ENCODE measurements at regions not wholly inside any gene's neighbourhood (a gene's known extent, or its start where the extent isn't known, plus 50 kb on each side); places are given as distances from the start of the nearest gene placed in this dataset.

DNA sequence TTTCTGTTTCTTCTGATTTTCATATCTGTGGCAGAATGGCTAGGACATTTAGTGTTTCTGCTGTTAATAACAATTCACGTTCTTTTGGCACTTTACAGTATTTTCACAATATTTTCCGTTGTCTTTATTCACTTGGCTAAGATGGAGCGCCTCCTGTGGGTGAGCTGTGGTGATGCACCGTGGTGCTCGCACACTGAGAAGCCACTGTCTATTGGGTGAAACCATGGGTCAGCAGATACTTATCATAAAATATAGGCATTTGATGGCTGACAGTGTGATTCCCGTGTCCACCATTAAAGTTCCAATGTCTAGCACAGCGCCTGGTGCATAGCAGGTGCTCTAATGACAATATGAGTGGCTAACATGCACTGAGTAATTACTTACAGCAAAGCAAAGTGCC, 141.8 kb downstream of the VRK1 start:
- Histone ChIP-seq H3K4me2 (ENCODE audit: low read length) (no peak overlapping the region), H3K79me2 (replicated peaks; ENCODE audit: insufficient read depth, low read length) (no peaks in the 10 kb centered on the region), H3K9ac (ENCODE audit: low read length) (no peak overlapping the region), H3K27ac (ENCODE audit: low read length) (no peak overlapping the region), H3K36me3 (ENCODE audit: insufficient read depth, low read length) (no peaks in the 10 kb centered on the region), H4K20me1 (ENCODE audit: insufficient read depth) (no peaks in the 10 kb centered on the region), H3K9me2 (ENCODE audit: insufficient read depth, low read length) (no peaks in the 10 kb centered on the region), H3K27me3 (ENCODE audit: insufficient read depth, low read depth, low read length) (no peaks in the 10 kb centered on the region), H2AFZ (ENCODE audit: low read depth, low read length) (no peak overlapping the region), H3K4me3 (ENCODE audit: low read length) (no peak overlapping the region), H3K9me3 (ENCODE audit: low read length) (no peaks in the 10 kb centered on the region), H3F3A (ENCODE audit: insufficient read depth, low read length, poor library complexity, severe bottlenecking) (no peaks in the 10 kb centered on the region)
- TF ChIP-seq MXI1 (conservative IDR thresholded peaks at IDR 0.05; ENCODE audit: poor library complexity, severe bottlenecking): no peak
- no peak for TF ChIP-seq EZH2 (IDR thresholded peaks at IDR 0.05; ENCODE audit: borderline replicate concordance, insufficient read depth, low read length, poor library complexity, severe bottlenecking)
- TF ChIP-seq TAF1 (IDR thresholded peaks at IDR 0.05; ENCODE audit: low read depth): no peak
- TF ChIP-seq POLR2AphosphoS5 (IDR thresholded peaks at IDR 0.05): no peak
- TF ChIP-seq, protein P1, sequence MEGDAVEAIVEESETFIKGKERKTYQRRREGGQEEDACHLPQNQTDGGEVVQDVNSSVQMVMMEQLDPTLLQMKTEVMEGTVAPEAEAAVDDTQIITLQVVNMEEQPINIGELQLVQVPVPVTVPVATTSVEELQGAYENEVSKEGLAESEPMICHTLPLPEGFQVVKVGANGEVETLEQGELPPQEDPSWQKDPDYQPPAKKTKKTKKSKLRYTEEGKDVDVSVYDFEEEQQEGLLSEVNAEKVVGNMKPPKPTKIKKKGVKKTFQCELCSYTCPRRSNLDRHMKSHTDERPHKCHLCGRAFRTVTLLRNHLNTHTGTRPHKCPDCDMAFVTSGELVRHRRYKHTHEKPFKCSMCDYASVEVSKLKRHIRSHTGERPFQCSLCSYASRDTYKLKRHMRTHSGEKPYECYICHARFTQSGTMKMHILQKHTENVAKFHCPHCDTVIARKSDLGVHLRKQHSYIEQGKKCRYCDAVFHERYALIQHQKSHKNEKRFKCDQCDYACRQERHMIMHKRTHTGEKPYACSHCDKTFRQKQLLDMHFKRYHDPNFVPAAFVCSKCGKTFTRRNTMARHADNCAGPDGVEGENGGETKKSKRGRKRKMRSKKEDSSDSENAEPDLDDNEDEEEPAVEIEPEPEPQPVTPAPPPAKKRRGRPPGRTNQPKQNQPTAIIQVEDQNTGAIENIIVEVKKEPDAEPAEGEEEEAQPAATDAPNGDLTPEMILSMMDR (IDR thresholded peaks at IDR 0.05; ENCODE audit: poor library complexity, severe bottlenecking): no peak
- TF ChIP-seq SMC3 (conservative IDR thresholded peaks at IDR 0.05; ENCODE audit: poor library complexity): no peak
- no peak for TF ChIP-seq EP300 (conservative IDR thresholded peaks at IDR 0.05; ENCODE audit: poor library complexity, severe bottlenecking)
- no peak for TF ChIP-seq RAD21 (conservative IDR thresholded peaks at IDR 0.05)
- TF ChIP-seq, protein P2, sequence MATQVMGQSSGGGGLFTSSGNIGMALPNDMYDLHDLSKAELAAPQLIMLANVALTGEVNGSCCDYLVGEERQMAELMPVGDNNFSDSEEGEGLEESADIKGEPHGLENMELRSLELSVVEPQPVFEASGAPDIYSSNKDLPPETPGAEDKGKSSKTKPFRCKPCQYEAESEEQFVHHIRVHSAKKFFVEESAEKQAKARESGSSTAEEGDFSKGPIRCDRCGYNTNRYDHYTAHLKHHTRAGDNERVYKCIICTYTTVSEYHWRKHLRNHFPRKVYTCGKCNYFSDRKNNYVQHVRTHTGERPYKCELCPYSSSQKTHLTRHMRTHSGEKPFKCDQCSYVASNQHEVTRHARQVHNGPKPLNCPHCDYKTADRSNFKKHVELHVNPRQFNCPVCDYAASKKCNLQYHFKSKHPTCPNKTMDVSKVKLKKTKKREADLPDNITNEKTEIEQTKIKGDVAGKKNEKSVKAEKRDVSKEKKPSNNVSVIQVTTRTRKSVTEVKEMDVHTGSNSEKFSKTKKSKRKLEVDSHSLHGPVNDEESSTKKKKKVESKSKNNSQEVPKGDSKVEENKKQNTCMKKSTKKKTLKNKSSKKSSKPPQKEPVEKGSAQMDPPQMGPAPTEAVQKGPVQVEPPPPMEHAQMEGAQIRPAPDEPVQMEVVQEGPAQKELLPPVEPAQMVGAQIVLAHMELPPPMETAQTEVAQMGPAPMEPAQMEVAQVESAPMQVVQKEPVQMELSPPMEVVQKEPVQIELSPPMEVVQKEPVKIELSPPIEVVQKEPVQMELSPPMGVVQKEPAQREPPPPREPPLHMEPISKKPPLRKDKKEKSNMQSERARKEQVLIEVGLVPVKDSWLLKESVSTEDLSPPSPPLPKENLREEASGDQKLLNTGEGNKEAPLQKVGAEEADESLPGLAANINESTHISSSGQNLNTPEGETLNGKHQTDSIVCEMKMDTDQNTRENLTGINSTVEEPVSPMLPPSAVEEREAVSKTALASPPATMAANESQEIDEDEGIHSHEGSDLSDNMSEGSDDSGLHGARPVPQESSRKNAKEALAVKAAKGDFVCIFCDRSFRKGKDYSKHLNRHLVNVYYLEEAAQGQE (IDR thresholded peaks at IDR 0.05; ENCODE audit: borderline replicate concordance): no peak

DNA sequence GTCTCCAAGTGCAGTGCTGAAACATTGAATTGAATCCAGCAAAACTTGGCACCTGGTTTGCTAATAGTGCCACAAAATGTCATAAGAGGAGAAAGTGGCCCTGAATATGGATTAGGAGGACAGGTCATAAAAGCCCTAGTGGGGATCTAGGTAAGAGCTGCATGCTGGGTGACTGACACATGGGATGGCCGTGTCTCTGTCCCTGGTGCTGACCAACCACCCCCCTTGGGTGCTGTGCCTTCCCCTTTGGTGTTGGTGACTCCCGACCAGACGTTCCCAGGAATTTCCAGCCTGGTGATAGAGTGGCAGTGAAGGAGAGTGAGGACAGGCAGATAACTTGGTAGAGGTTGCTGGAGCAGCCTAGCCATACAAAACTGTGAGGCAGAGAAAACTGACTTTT, 142.8 kb downstream of the VRK1 start:
- no peak overlapping the region for H3K27ac ChIP-seq (ENCODE audit: low read length)
- H2AFZ ChIP-seq (ENCODE audit: low read depth, low read length): no peak overlapping the region
- no peaks in the 10 kb centered on the region for H3K27me3 ChIP-seq (ENCODE audit: insufficient read depth, low read depth, low read length)
- TF ChIP-seq, protein P1 (IDR thresholded peaks at IDR 0.05; ENCODE audit: poor library complexity, severe bottlenecking): no peak
- TF ChIP-seq EP300 (conservative IDR thresholded peaks at IDR 0.05; ENCODE audit: poor library complexity, severe bottlenecking) (no peak), TAF1 (IDR thresholded peaks at IDR 0.05; ENCODE audit: low read depth) (no peak), RAD21 (conservative IDR thresholded peaks at IDR 0.05) (no peak), POLR2AphosphoS5 (IDR thresholded peaks at IDR 0.05) (no peak), MXI1 (conservative IDR thresholded peaks at IDR 0.05; ENCODE audit: poor library complexity, severe bottlenecking) (no peak)
- TF ChIP-seq, protein P2 (IDR thresholded peaks at IDR 0.05; ENCODE audit: borderline replicate concordance): no peak
- H3F3A ChIP-seq (ENCODE audit: insufficient read depth, low read length, poor library complexity, severe bottlenecking): no peaks in the 10 kb centered on the region
- no peak overlapping the region for H3K9ac ChIP-seq (ENCODE audit: low read length)
- H3K4me3 ChIP-seq (ENCODE audit: low read length): no peak overlapping the region
- no peaks in the 10 kb centered on the region for H3K36me3 ChIP-seq (ENCODE audit: insufficient read depth, low read length)
- H3K4me2 ChIP-seq (ENCODE audit: low read length): no peak overlapping the region
- H3K9me2 ChIP-seq (ENCODE audit: insufficient read depth, low read length): no peaks in the 10 kb centered on the region
- no peaks in the 10 kb centered on the region for H3K79me2 ChIP-seq (replicated peaks; ENCODE audit: insufficient read depth, low read length)
- H3K9me3 ChIP-seq (ENCODE audit: low read length): no peaks in the 10 kb centered on the region
- no peaks in the 10 kb centered on the region for H4K20me1 ChIP-seq (ENCODE audit: insufficient read depth)

All from neural cell (in vitro differentiated cells).